GM19455 (cell line): ENCODE measurements at regions not wholly inside any gene's neighbourhood (a gene's known extent, or its start where the extent isn't known, plus 50 kb on each side); places are given as distances from the start of the nearest gene placed in this dataset.
A peak's percentile ranks its signal among the peaks of the same experiment; 100 is the strongest.

Experiments used
- ATAC-seq: cut with Tn5 transposase; IDR thresholded peaks from one replicate; pipeline ENCODE4 v1.9.1; 2021; ENCODE audit not compliant: unreplicated experiment

- no peak for ATAC-seq
These were observed 393.5 kb upstream of the JARID2 start for GRCh38 chr6:14852375-14852774.

GRCh38 chr6:14856177-14856576 is 389.7 kb upstream of the JARID2 start:
- no peak for ATAC-seq

- no peak for ATAC-seq
These were observed 388.9 kb upstream of the JARID2 start for GRCh38 chr6:14857001-14857400.

DNA sequence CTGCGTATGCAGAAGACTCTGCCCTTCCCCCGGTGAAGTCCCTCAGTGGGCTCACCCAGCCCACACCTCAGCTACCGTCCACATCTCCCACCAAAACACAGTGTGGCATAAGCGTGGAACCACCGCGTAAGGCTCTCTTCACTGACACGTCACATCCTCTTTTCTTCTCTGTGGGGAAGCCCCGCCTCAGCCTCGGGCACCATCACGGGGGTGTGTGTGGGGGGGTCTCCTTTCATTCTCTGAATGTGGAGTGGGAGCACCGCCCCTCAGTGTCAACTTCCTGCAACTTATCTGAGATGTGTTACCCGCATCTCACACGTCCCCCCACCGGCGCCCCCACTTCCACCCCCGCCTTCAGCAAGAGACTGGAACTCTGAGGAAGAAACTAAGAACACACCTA is 388.4 kb upstream of the JARID2 start:
- no peak for ATAC-seq

DNA sequence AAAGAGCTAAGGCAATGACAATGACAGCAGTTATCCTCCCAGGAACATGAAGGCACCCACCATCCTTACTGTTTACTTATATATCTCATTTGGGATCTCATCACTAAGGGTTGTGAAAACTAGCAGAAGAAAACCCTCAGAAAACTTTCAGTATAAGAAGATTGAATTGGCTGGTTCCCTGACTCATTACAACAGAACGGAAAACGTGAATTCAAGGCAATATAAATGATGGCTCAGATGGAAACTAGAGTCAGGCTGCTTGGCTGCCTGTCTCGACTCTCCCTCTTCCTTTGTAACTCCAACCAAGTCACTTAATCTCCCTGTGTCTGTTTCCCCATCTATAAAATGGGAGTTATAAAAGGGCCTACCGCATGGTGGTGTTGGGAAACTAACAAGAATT is 387.1 kb upstream of the JARID2 start:
- ATAC-seq, result no peak

DNA sequence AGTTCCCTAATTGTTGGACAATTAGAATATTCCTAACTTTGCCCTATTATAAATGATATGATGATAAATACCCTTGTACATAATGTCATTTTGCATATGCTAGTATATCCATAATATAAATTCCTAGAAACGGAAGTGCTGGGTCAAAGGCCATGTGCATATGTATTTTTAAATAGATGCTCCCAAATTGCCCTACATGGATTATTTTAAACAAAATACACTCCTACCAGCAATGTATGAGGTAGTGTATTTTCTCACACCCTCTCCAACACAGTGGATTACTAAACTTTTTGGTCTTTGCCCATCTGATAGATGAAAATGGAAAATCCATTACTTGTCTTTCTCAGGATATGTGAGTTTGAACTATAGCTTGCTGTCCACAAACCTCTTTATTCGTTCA is 385.1 kb upstream of the JARID2 start:
- ATAC-seq, result no peak

- no peak for ATAC-seq
These were observed 384.4 kb upstream of the JARID2 start for GRCh38 chr6:14861491-14861943.

GRCh38 chr6:14862845-14863244 is 383.0 kb upstream of the JARID2 start:
- ATAC-seq, result no peak

GRCh38 chr6:14863902-14864850 is 381.7 kb upstream of the JARID2 start:
- ATAC-seq, result no peak

- ATAC-seq, result no peak
These were observed 380.3 kb upstream of the JARID2 start for GRCh38 chr6:14865531-14866100.

DNA sequence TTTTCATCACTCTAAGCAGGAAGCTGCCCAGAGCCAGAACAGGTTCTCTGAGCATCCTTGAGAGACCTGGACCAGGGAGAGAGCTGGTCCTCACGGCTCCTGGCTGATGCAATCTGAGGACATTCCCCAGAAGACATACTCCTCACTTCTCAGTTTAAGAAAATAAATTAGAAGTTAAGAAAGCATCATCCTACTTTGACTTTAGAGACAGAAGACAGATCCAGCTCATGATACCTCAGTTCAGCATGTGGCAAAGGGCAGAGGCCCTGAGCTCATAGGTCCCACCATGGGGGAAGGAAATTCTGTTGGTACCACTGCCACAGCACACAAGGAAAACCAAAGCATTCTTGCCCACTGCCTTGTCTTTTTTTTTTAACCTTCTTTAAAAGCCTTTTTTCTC is 378.1 kb upstream of the JARID2 start:
- no peak for ATAC-seq

DNA sequence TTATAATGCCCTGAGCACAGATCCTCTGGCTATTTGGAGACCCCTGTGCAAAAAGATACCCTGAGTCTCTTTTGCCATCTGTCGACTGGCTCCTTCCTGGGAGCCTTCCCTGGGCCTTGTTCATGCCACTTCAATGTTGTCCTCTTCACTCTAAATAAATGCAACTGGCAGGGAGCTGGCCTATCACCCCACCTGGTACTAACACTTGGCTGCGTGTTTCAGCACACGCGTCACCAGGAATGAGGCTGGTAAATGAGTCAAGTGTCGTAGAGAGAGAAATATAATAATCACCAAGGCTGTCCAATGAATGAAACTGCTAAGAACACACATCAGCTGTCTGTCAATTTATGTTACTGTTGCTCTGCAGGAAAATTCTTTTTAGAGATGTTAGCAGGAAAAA is 374.6 kb upstream of the JARID2 start:
- no peak for ATAC-seq

DNA sequence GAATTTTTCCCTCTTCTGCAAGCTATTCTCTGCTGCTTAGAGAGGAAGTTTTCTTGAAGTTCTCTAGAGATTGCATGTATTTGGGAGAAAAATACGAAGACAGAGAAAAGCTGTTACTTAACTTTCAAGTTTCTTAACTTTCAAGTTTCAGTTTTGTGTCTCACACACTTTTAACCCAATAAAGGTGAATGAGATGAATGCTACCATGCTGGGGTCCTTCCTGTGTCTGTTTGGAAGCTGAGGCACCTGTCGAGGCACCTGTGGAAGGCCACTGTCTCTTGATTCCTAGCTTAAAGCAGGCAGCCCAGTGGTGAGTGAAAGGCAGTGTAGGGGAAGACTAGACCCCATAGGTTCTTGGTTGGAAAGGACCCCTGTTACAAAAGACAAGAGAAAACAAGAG is 372.8 kb upstream of the JARID2 start:
- ATAC-seq, result no peak

DNA sequence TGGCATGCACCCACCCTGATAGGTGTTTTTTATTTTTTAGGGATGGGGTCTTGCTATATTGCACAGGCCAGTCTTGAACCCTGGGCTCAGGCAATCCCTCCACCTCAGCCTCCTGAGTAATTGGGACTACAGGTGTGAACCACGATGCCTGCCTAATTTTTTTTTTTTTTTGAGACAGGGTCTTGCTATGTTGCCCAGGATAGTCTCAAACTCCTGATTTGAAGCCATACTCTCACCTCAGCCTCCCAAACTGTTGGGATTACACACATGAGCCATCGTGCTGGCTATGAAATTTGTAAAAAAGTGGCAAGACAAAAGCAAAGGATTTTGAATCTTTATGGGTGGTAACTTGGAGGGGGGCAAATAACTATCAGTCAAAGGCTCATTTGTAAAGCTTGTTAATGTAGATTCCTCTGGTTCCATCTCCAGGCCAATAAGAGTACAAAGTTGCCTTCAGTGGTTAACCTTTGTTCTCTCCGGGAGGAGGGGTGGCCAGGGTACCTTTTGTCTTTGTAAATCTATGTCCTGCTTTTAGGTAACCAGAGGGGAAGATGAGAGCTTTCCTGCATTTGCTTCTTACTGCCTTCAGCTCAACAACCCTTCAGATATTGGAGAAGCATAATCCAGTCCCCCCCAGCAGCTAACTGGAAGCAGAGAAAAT is 372.0 kb upstream of the JARID2 start:
- no peak for ATAC-seq

- ATAC-seq, result no peak
These were observed 370.8 kb upstream of the JARID2 start for GRCh38 chr6:14874975-14875480.

GRCh38 chr6:14875481-14876063 is 370.3 kb upstream of the JARID2 start:
- ATAC-seq, result no peak

GRCh38 chr6:14876778-14877613 is 368.9 kb upstream of the JARID2 start:
- ATAC-seq, result peak; percentile 47

DNA sequence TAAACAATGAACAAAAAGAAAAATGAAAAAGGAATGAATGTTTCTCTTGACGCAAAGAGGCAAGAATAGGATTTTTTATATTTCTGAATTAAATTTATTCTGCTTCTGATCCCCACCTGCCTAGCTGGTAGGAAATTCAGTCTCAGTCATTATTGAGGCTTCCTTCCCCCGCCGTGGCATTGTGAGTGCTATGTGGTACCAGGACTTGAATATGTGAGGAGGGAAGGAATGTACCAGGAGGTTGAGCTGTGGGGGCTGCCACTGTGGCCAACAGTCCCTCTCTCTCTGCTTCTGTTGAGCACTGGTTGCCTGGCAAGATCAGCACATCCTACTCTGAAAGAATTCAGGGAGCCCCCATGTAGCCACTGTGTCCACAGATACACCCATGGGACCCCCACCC is 368.1 kb upstream of the JARID2 start:
- no peak for ATAC-seq

- ATAC-seq, result no peak
These were observed 365.8 kb upstream of the JARID2 start for GRCh38 chr6:14880052-14880451.

DNA sequence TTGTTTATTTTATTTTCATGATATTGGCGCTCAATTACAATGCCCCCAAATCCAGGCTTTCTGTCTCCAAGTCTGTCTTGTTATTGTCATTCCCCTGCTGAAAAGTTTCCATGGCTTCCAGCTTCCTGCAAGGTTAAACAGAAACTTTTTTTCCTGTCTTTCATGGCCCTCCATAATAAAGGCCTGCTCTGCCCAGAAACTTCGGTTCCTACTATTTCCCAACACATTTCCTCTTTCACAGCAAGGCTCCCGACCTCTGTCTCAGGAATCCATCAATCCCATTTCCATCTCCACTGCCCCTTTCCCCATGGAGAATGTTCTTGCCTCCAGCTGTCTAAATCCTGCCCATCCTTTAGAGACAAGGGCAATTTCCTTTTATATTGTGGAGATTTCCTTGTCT is 365.2 kb upstream of the JARID2 start:
- ATAC-seq, result no peak
